Karpas-422 (cell line): ENCODE measurements at regions not wholly inside any gene's neighbourhood (a gene's known extent, or its start where the extent isn't known, plus 50 kb on each side); places are given as distances from the start of the nearest gene placed in this dataset.

Source experiments
- DNase-seq: peaks from one replicate; pipeline ENCODE4 v3.0.0-alpha.2; 2015
- H2AFZ ChIP-seq: fragments of 200-600 bp; sonication (generic); 2 replicates; pipeline ENCODE4 v1.6.1; 2014; ENCODE audit warnings: antibody characterized with exemption, low read length, mixed read lengths
- H3K27ac ChIP-seq: fragments of 200-600 bp; sonication (generic); 2 replicates; pipeline ENCODE4 v1.5.1; 2014; ENCODE audit warnings: mild to moderate bottlenecking, low read length, moderate library complexity
- H3K27me3 ChIP-seq: fragments of 200-600 bp; sonication (generic); 2 replicates; pipeline ENCODE4 v1.6.1; 2014; ENCODE audit warnings: low read length, mixed read lengths
- H3K36me3 ChIP-seq: fragments of 200-600 bp; sonication (generic); 2 replicates; pipeline ENCODE4 v1.6.1; 2014; ENCODE audit warnings: low read length, mixed read lengths; ENCODE audit not compliant: insufficient read depth
- H3K4me1 ChIP-seq: fragments of 200-600 bp; sonication (generic); 2 replicates; pipeline ENCODE4 v1.6.1; 2014; ENCODE audit warnings: mild to moderate bottlenecking, low read length, mixed read lengths
- H3K4me2 ChIP-seq: fragments of 200-600 bp; sonication (generic); 2 replicates; pipeline ENCODE4 v1.6.1; 2014; ENCODE audit warnings: low read length, low read depth, mild to moderate bottlenecking; ENCODE audit not compliant: poor library complexity, severe bottlenecking
- H3K4me3 ChIP-seq: fragments of 200-600 bp; sonication (generic); 2 replicates; pipeline ENCODE4 v1.5.1; 2014; ENCODE audit warnings: mild to moderate bottlenecking, antibody characterized with exemption, low read length, mixed read lengths
- H3K79me2 ChIP-seq: fragments of 200-600 bp; sonication (generic); 2 replicates; pipeline ENCODE4 v1.6.1; 2014; ENCODE audit warnings: mild to moderate bottlenecking, low read length, mixed read lengths
- H3K9ac ChIP-seq: fragments of 200-600 bp; sonication (generic); 2 replicates; pipeline ENCODE4 v1.6.0; 2014; ENCODE audit warnings: low read length
- H3K9me2 ChIP-seq: fragments of 200-600 bp; sonication (generic), shearing (Covaris generic); replicated peaks from 2 replicates; pipeline ENCODE4 v1.6.0; 2014; ENCODE audit warnings: mild to moderate bottlenecking, low read length, moderate library complexity; ENCODE audit not compliant: insufficient read depth
- H3K9me3 ChIP-seq: fragments of 300-700, 200-600 bp; sonication (generic); 2 replicates; pipeline ENCODE4 v1.6.1; 2014; ENCODE audit warnings: low read length, mixed read lengths
- H4K20me1 ChIP-seq: fragments of 200-600 bp; sonication (generic); 2 replicates; pipeline ENCODE4 v1.6.1; 2014; ENCODE audit warnings: mild to moderate bottlenecking, antibody characterized with exemption, low read length, low read depth; ENCODE audit not compliant: insufficient read depth

GRCh38 chr3:170749185-170749584 lies 120.8 kb downstream of the RPL22L1 start:
- H3K27me3 ChIP-seq, result no peaks in the 10 kb centered on the region
- H3K36me3 ChIP-seq, result no peaks in the 10 kb centered on the region
- H4K20me1 ChIP-seq, result no peaks in the 10 kb centered on the region
- H3K9me2 ChIP-seq, result no peaks in the 10 kb centered on the region
- H2AFZ ChIP-seq, result no peak overlapping the region
- no peaks in the 10 kb centered on the region for H3K79me2 ChIP-seq
- H3K4me1 ChIP-seq, result no peaks in the 10 kb centered on the region
- no peak overlapping the region for H3K27ac ChIP-seq
- no peak overlapping the region for H3K9ac ChIP-seq
- DNase-seq, result no peak
- no peak overlapping the region for H3K4me3 ChIP-seq
- no peak overlapping the region for H3K4me2 ChIP-seq
- no peaks in the 10 kb centered on the region for H3K9me3 ChIP-seq

- H3K27me3 ChIP-seq, result no peaks in the 10 kb centered on the region
- no peak overlapping the region for H2AFZ ChIP-seq
- no peak overlapping the region for H3K27ac ChIP-seq
- H3K9ac ChIP-seq, result no peak overlapping the region
- H3K4me1 ChIP-seq, result no peaks in the 10 kb centered on the region
- H4K20me1 ChIP-seq, result no peaks in the 10 kb centered on the region
- H3K9me3 ChIP-seq, result no peaks in the 10 kb centered on the region
- H3K36me3 ChIP-seq, result no peaks in the 10 kb centered on the region
- H3K79me2 ChIP-seq, result no peaks in the 10 kb centered on the region
- no peak overlapping the region for H3K4me2 ChIP-seq
- H3K4me3 ChIP-seq, result no peak overlapping the region
- DNase-seq, result peak; percentile 10
- no peaks in the 10 kb centered on the region for H3K9me2 ChIP-seq
Observed at GRCh38 chr3:170746175-170746942, 123.6 kb downstream of the RPL22L1 start.

DNA sequence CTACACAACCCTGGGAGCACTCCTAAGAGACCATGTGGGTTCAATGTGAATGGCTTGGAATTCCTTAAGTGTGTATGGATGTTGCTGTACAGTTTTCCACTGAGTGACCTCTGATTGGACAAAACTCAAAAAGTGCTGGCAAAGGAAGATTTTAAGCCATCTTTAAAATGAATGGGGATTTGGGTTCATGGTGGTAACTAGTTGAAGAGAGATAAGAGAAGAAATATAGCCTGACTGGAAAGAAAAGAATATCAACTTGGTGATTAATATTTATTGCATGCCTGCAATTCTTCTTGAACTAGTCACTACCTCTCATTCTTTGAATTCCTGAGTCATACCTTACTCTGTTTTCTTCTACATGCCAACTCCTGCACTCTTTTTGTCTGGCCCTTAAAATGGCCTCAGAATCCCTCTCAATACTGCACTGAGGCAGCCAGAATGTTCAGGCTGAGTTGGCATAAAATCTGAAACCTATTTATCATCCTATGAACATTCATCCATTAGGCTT lies 124.7 kb downstream of the RPL22L1 start:
- DNase-seq, result peak; percentile 26
- no peaks in the 10 kb centered on the region for H4K20me1 ChIP-seq
- no peaks in the 10 kb centered on the region for H3K9me3 ChIP-seq
- H3K4me2 ChIP-seq, result no peak overlapping the region
- H3K79me2 ChIP-seq, result no peaks in the 10 kb centered on the region
- H3K27ac ChIP-seq, result no peak overlapping the region
- no peaks in the 10 kb centered on the region for H3K9me2 ChIP-seq
- no peaks in the 10 kb centered on the region for H3K27me3 ChIP-seq
- H2AFZ ChIP-seq, result no peak overlapping the region
- H3K36me3 ChIP-seq, result no peaks in the 10 kb centered on the region
- H3K4me3 ChIP-seq, result no peak overlapping the region
- H3K9ac ChIP-seq, result no peak overlapping the region
- no peaks in the 10 kb centered on the region for H3K4me1 ChIP-seq

- DNase-seq, result no peak
- Histone ChIP-seq H3K9me3 (no peaks in the 10 kb centered on the region), H3K27me3 (no peaks in the 10 kb centered on the region), H4K20me1 (no peaks in the 10 kb centered on the region), H3K79me2 (no peaks in the 10 kb centered on the region), H3K4me1 (no peaks in the 10 kb centered on the region), H3K4me2 (no peak overlapping the region), H3K36me3 (no peaks in the 10 kb centered on the region), H3K9me2 (no peaks in the 10 kb centered on the region), H2AFZ (no peak overlapping the region), H3K4me3 (no peak overlapping the region), H3K9ac (no peak overlapping the region), H3K27ac (no peak overlapping the region)
Observed at GRCh38 chr3:170741756-170742529, 128.1 kb downstream of the RPL22L1 start.

DNA sequence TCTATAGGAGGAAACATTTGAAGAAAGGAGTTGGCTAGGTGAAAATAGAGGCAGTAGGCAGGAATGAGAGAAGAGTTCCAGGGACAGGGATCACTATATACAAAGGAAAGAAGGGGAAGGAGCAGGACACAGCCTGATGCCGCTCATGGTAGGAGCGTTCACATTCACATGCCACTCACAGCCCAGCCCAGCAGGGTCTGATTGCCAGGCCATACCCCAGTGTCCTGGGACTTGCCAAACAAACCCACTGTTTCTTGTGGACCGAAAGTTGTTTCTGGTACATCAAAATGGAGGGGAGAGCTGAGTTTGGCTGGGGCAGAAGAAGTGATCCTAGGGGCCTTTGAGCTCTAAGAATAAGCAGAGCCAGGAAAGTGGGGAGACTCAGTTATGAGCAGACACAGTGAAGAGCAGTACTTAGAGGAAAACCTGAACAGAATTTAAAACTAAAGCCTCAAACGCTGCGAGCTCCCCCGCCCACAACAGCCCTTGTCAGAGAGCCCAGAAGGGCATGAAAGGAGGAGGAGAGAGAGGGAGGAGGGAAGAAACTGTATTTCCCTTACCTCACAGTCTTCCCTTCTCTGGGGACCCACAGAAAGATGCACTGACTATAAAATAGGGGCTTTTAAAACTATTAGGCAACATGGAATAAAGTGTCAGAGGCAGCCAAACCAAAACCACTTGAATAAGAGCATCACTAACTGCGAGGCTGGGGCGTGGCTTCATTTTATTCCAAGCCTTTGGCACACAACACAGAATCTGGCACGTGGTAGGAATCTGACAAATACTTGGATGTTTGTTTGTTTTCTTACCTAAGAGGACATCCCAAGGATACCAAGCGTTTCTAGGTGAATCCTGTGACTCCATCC lies 129.0 kb downstream of the RPL22L1 start:
- no peak overlapping the region for H3K9ac ChIP-seq
- H3K27ac ChIP-seq, result no peak overlapping the region
- no peaks in the 10 kb centered on the region for H3K9me3 ChIP-seq
- H3K4me2 ChIP-seq, result no peak overlapping the region
- H3K27me3 ChIP-seq, result no peaks in the 10 kb centered on the region
- no peak overlapping the region for H2AFZ ChIP-seq
- H3K36me3 ChIP-seq, result no peaks in the 10 kb centered on the region
- no peaks in the 10 kb centered on the region for H4K20me1 ChIP-seq
- no peak for DNase-seq
- no peaks in the 10 kb centered on the region for H3K79me2 ChIP-seq
- no peak overlapping the region for H3K4me3 ChIP-seq
- no peaks in the 10 kb centered on the region for H3K4me1 ChIP-seq
- H3K9me2 ChIP-seq, result no peaks in the 10 kb centered on the region

DNA sequence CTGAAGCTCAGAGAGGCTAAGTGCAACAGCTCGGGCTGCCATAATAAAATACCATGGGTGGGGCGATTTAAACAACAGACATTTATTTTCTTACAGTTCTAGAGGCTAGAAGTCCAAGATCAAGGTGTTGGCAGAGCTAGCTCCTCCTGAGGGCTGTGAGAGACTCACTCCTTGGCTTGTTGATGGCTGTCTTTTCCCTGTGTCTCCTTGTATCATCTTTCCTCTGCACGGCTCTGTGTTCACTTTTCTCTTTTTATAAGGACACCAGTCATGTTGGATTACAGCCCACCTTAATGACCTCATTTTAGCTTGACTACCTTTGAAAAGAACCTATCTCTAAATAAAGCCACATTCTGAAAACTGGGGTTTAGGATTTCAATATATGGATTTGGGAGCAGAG lies 129.7 kb downstream of the RPL22L1 start:
- H3K9me2 ChIP-seq, result no peaks in the 10 kb centered on the region
- H3K9me3 ChIP-seq, result no peaks in the 10 kb centered on the region
- H3K36me3 ChIP-seq, result no peaks in the 10 kb centered on the region
- no peaks in the 10 kb centered on the region for H3K79me2 ChIP-seq
- H3K27me3 ChIP-seq, result no peaks in the 10 kb centered on the region
- no peak overlapping the region for H3K9ac ChIP-seq
- no peaks in the 10 kb centered on the region for H4K20me1 ChIP-seq
- H3K4me3 ChIP-seq, result no peak overlapping the region
- H3K4me2 ChIP-seq, result no peak overlapping the region
- no peak for DNase-seq
- H3K27ac ChIP-seq, result no peak overlapping the region
- H3K4me1 ChIP-seq, result no peaks in the 10 kb centered on the region
- no peak overlapping the region for H2AFZ ChIP-seq

DNA sequence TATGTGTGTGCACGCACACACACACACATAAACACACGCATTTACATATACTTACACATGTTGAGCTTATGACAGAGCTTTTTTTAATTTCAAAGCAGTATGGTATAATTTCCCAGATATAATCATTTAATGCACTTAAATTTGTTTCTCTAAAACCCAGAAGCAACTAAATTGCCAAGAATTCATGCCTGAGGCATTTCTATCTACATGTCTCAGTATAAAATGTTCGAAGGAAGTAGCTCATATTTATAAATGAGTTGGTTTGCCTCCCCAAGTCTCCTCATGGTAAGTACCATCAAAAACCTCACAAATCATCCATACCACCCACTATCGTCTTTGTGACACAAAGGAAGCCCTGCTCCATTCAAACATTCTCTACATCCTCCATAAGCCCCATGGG lies 130.6 kb downstream of the RPL22L1 start:
- no peak overlapping the region for H3K4me2 ChIP-seq
- no peaks in the 10 kb centered on the region for H3K9me2 ChIP-seq
- H3K79me2 ChIP-seq, result no peaks in the 10 kb centered on the region
- H3K4me3 ChIP-seq, result no peak overlapping the region
- no peaks in the 10 kb centered on the region for H3K9me3 ChIP-seq
- no peaks in the 10 kb centered on the region for H4K20me1 ChIP-seq
- no peak overlapping the region for H3K9ac ChIP-seq
- H3K27me3 ChIP-seq, result no peaks in the 10 kb centered on the region
- H3K36me3 ChIP-seq, result no peaks in the 10 kb centered on the region
- H3K27ac ChIP-seq, result no peak overlapping the region
- DNase-seq, result no peak
- no peak overlapping the region for H2AFZ ChIP-seq
- no peaks in the 10 kb centered on the region for H3K4me1 ChIP-seq

- H3K36me3 ChIP-seq, result no peaks in the 10 kb centered on the region
- no peaks in the 10 kb centered on the region for H3K79me2 ChIP-seq
- no peak overlapping the region for H3K4me2 ChIP-seq
- H3K27me3 ChIP-seq, result no peaks in the 10 kb centered on the region
- no peaks in the 10 kb centered on the region for H3K4me1 ChIP-seq
- H3K4me3 ChIP-seq, result no peak overlapping the region
- H3K9me3 ChIP-seq, result no peaks in the 10 kb centered on the region
- H4K20me1 ChIP-seq, result no peaks in the 10 kb centered on the region
- no peak overlapping the region for H3K9ac ChIP-seq
- H2AFZ ChIP-seq, result no peak overlapping the region
- no peak overlapping the region for H3K27ac ChIP-seq
- no peaks in the 10 kb centered on the region for H3K9me2 ChIP-seq
- DNase-seq, result no peak
Observed at GRCh38 chr3:170738766-170739165, 131.2 kb downstream of the RPL22L1 start.
